ENCODE measurements at regions not wholly inside any gene's neighbourhood (a gene's known extent, or its start where the extent isn't known, plus 50 kb on each side); places are given as distances from the start of the nearest gene placed in this dataset.

DNA sequence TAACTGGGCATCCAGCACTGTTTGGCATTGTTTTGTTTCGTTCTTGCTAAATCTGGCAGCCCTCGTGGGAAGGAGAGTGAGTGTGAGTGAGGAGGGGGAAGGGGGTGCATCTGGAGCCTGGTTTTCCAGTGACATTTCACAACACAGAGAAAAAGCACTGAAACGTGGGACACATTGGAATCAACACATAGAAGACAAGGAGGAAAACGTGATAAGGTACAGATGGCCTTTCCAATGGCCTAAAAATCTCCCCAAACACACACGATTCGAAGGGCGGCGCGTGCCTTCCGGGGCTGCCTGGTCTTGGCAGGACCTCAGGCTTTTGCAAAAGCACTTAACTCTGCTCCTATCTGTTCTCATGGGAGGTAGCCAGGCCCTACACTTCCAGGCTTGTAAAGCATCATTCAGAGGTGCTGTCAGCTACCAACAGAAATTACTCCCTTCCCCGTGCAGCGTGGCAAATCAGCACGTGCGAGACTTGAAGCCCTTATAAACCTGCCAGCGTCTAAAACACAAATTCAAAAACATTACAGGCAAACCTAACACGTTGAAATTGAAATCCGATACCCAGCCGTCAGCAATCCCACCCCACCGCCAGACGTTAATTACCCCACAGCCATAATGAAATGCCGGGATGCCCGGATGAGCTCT, 129.4 kb downstream of the OLFM1 start:
- TF ChIP-seq, protein P1, sequence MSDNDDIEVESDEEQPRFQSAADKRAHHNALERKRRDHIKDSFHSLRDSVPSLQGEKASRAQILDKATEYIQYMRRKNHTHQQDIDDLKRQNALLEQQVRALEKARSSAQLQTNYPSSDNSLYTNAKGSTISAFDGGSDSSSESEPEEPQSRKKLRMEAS (CRISPR knock-in tag; IDR thresholded peaks at IDR 0.05), result no peak
- TF ChIP-seq MXI1 (IDR thresholded peaks at IDR 0.05; ENCODE audit: low read depth, low read length) (no peak), POLR2A (conservative IDR thresholded peaks at IDR 0.05) (no peak), CBX2 (IDR thresholded peaks at IDR 0.05; ENCODE audit: insufficient read depth, low read length, poor library complexity, severe bottlenecking) (no peak), ATF7 (IDR thresholded peaks at IDR 0.05) (no peak), DMBX1 (CRISPR knock-in tag; IDR thresholded peaks at IDR 0.05; ENCODE audit: borderline replicate concordance) (no peak), NFIC (IDR thresholded peaks at IDR 0.05) (no peak), MCM7 (IDR thresholded peaks at IDR 0.05) (no peak), BDP1 (IDR thresholded peaks at IDR 0.05; ENCODE audit: insufficient read depth, insufficient read length) (no peak), HIVEP1 (CRISPR knock-in tag; IDR thresholded peaks at IDR 0.05) (no peak)
- TF ChIP-seq, protein P2, sequence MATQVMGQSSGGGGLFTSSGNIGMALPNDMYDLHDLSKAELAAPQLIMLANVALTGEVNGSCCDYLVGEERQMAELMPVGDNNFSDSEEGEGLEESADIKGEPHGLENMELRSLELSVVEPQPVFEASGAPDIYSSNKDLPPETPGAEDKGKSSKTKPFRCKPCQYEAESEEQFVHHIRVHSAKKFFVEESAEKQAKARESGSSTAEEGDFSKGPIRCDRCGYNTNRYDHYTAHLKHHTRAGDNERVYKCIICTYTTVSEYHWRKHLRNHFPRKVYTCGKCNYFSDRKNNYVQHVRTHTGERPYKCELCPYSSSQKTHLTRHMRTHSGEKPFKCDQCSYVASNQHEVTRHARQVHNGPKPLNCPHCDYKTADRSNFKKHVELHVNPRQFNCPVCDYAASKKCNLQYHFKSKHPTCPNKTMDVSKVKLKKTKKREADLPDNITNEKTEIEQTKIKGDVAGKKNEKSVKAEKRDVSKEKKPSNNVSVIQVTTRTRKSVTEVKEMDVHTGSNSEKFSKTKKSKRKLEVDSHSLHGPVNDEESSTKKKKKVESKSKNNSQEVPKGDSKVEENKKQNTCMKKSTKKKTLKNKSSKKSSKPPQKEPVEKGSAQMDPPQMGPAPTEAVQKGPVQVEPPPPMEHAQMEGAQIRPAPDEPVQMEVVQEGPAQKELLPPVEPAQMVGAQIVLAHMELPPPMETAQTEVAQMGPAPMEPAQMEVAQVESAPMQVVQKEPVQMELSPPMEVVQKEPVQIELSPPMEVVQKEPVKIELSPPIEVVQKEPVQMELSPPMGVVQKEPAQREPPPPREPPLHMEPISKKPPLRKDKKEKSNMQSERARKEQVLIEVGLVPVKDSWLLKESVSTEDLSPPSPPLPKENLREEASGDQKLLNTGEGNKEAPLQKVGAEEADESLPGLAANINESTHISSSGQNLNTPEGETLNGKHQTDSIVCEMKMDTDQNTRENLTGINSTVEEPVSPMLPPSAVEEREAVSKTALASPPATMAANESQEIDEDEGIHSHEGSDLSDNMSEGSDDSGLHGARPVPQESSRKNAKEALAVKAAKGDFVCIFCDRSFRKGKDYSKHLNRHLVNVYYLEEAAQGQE (IDR thresholded peaks at IDR 0.05; ENCODE audit: borderline replicate concordance), result no peak
- TF ChIP-seq, protein P2 (CRISPR knock-in tag; IDR thresholded peaks at IDR 0.05; ENCODE audit: low read depth), result no peak
- TF ChIP-seq, protein P3, sequence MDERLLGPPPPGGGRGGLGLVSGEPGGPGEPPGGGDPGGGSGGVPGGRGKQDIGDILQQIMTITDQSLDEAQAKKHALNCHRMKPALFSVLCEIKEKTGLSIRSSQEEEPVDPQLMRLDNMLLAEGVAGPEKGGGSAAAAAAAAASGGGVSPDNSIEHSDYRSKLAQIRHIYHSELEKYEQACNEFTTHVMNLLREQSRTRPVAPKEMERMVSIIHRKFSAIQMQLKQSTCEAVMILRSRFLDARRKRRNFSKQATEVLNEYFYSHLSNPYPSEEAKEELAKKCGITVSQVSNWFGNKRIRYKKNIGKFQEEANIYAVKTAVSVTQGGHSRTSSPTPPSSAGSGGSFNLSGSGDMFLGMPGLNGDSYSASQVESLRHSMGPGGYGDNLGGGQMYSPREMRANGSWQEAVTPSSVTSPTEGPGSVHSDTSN (CRISPR knock-in tag; IDR thresholded peaks at IDR 0.05; ENCODE audit: low read depth), result no peak
- TF ChIP-seq, protein P3 (tag; conservative IDR thresholded peaks at IDR 0.05; ENCODE audit: low read depth), result no peak
- TF ChIP-seq, protein P4, sequence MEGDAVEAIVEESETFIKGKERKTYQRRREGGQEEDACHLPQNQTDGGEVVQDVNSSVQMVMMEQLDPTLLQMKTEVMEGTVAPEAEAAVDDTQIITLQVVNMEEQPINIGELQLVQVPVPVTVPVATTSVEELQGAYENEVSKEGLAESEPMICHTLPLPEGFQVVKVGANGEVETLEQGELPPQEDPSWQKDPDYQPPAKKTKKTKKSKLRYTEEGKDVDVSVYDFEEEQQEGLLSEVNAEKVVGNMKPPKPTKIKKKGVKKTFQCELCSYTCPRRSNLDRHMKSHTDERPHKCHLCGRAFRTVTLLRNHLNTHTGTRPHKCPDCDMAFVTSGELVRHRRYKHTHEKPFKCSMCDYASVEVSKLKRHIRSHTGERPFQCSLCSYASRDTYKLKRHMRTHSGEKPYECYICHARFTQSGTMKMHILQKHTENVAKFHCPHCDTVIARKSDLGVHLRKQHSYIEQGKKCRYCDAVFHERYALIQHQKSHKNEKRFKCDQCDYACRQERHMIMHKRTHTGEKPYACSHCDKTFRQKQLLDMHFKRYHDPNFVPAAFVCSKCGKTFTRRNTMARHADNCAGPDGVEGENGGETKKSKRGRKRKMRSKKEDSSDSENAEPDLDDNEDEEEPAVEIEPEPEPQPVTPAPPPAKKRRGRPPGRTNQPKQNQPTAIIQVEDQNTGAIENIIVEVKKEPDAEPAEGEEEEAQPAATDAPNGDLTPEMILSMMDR (IDR thresholded peaks at IDR 0.05 in 2 of 3, conservative IDR thresholded peaks at IDR 0.05 in 1 of 3; ENCODE audit: insufficient read depth in 2 of 3, low read depth in 1 of 3, low read length in 3 of 3), result no peak

Measured in K562 (cell line).